GM23338 (cell line): ENCODE measurements at regions not wholly inside any gene's neighbourhood (a gene's known extent, or its start where the extent isn't known, plus 50 kb on each side); places are given as distances from the start of the nearest gene placed in this dataset.

Source experiments
- CREB1 ChIP-seq: fragments of 250-450 bp; sonication (Bioruptor Pico); IDR thresholded peaks from 2 replicates; pipeline ENCODE4 v1.5.0; 2020; ENCODE audit warnings: low read depth, mild to moderate bottlenecking, moderate library complexity
- EZH2 ChIP-seq: fragments of 200-600 bp; sonication (generic); IDR thresholded peaks from one replicate; pipeline ENCODE4 v1.8.0; 2017; ENCODE audit warnings: antibody characterized with exemption, mild to moderate bottlenecking, low read depth; ENCODE audit not compliant: unreplicated experiment
- EZH2phosphoT487 ChIP-seq: fragments of 200-600 bp; sonication (generic); IDR thresholded peaks from one replicate; pipeline ENCODE4 v1.8.1; 2018; ENCODE audit warnings: antibody characterized with exemption; ENCODE audit not compliant: unreplicated experiment
- JUNB ChIP-seq: IDR thresholded peaks from one replicate; pipeline ENCODE4 v1.6.1; 2016; ENCODE audit warnings: antibody characterized with exemption; ENCODE audit not compliant: unreplicated experiment
- NANOG ChIP-seq: IDR thresholded peaks from 2 replicates; pipeline ENCODE4 v1.6.1; 2016; ENCODE audit warnings: antibody characterized with exemption, borderline replicate concordance
- POLR2AphosphoS5 ChIP-seq: IDR thresholded peaks from 2 replicates; pipeline ENCODE4 v1.6.1; 2016; ENCODE audit warnings: antibody characterized with exemption, low read depth
- ZNF114 ChIP-seq: fragments of 250-450 bp; sonication (Bioruptor Pico); IDR thresholded peaks from 2 replicates; pipeline ENCODE4 v1.5.0; 2020; ENCODE audit warnings: mild to moderate bottlenecking, moderate library complexity
- TF ChIP-seq, protein P1 (sequence below), 2 experiments: fragments of 200-600 bp in 1 of 2; sonication (generic) in 1 of 2; conservative IDR thresholded peaks; 2 replicates each; pipeline versions ENCODE4 v1.5.1 to v1.6.1; 2016 to 2017; ENCODE audit warnings: antibody characterized with exemption in 2 of 2, low read depth in 2 of 2, mild to moderate bottlenecking in 2 of 2, moderate library complexity in 1 of 2
- TF ChIP-seq, protein P2 (sequence below): IDR thresholded peaks from one replicate; pipeline ENCODE4 v1.6.1; 2018; ENCODE audit warnings: antibody characterized with exemption; ENCODE audit not compliant: unreplicated experiment
- TF ChIP-seq, protein P3 (sequence below): IDR thresholded peaks from 2 replicates; pipeline ENCODE4 v1.6.1; 2016; ENCODE audit warnings: antibody characterized with exemption

DNA sequence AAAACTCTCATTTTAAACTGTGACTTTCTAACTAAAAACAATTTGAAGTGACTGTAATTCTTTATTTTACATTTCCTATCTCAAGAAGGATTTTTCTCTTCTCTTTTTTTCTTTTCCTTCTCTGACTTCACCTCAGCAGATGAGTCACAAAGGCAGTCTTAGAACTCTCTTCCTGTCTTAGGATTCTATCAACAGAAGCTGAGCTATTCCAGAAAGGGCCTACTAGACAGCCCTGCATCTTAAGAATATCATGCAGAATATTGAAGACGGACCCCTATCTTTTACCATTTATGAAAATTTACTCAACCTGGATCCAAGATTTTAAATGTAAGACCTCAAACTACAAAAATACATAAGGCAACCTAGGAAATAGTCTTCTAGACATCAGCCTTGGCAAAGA lies 365.7 kb upstream of the SEMA3C start:
- TF ChIP-seq, protein P1, sequence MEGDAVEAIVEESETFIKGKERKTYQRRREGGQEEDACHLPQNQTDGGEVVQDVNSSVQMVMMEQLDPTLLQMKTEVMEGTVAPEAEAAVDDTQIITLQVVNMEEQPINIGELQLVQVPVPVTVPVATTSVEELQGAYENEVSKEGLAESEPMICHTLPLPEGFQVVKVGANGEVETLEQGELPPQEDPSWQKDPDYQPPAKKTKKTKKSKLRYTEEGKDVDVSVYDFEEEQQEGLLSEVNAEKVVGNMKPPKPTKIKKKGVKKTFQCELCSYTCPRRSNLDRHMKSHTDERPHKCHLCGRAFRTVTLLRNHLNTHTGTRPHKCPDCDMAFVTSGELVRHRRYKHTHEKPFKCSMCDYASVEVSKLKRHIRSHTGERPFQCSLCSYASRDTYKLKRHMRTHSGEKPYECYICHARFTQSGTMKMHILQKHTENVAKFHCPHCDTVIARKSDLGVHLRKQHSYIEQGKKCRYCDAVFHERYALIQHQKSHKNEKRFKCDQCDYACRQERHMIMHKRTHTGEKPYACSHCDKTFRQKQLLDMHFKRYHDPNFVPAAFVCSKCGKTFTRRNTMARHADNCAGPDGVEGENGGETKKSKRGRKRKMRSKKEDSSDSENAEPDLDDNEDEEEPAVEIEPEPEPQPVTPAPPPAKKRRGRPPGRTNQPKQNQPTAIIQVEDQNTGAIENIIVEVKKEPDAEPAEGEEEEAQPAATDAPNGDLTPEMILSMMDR (conservative IDR thresholded peaks at IDR 0.05; ENCODE audit: low read depth in 2 of 2) = no peak
- TF ChIP-seq, protein P2, sequence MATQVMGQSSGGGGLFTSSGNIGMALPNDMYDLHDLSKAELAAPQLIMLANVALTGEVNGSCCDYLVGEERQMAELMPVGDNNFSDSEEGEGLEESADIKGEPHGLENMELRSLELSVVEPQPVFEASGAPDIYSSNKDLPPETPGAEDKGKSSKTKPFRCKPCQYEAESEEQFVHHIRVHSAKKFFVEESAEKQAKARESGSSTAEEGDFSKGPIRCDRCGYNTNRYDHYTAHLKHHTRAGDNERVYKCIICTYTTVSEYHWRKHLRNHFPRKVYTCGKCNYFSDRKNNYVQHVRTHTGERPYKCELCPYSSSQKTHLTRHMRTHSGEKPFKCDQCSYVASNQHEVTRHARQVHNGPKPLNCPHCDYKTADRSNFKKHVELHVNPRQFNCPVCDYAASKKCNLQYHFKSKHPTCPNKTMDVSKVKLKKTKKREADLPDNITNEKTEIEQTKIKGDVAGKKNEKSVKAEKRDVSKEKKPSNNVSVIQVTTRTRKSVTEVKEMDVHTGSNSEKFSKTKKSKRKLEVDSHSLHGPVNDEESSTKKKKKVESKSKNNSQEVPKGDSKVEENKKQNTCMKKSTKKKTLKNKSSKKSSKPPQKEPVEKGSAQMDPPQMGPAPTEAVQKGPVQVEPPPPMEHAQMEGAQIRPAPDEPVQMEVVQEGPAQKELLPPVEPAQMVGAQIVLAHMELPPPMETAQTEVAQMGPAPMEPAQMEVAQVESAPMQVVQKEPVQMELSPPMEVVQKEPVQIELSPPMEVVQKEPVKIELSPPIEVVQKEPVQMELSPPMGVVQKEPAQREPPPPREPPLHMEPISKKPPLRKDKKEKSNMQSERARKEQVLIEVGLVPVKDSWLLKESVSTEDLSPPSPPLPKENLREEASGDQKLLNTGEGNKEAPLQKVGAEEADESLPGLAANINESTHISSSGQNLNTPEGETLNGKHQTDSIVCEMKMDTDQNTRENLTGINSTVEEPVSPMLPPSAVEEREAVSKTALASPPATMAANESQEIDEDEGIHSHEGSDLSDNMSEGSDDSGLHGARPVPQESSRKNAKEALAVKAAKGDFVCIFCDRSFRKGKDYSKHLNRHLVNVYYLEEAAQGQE = no peak
- no peak for TF ChIP-seq EZH2phosphoT487
- TF ChIP-seq CREB1 (CRISPR knock-in tag) = no peak
- TF ChIP-seq POLR2AphosphoS5 = no peak
- no peak for TF ChIP-seq NANOG
- TF ChIP-seq EZH2 = no peak
- no peak for TF ChIP-seq JUNB
- TF ChIP-seq ZNF114 (CRISPR knock-in tag) = no peak
- TF ChIP-seq, protein P3, sequence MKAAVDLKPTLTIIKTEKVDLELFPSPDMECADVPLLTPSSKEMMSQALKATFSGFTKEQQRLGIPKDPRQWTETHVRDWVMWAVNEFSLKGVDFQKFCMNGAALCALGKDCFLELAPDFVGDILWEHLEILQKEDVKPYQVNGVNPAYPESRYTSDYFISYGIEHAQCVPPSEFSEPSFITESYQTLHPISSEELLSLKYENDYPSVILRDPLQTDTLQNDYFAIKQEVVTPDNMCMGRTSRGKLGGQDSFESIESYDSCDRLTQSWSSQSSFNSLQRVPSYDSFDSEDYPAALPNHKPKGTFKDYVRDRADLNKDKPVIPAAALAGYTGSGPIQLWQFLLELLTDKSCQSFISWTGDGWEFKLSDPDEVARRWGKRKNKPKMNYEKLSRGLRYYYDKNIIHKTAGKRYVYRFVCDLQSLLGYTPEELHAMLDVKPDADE = no peak
